Heart left ventricle (tissue), 16 donors: ENCODE measurements at regions not wholly inside any gene's neighbourhood (a gene's known extent, or its start where the extent isn't known, plus 50 kb on each side); places are given as distances from the start of the nearest gene placed in this dataset.

Source experiments
- ATAC-seq, 4 donors: fragments of 200-7000 bp; cut with Tn5 transposase; one replicate each; pipeline ENCODE4 v1.9.1; 2020 to 2022; ENCODE audit warnings: moderate library complexity in 4 of 4, mild to moderate bottlenecking in 3 of 4, moderate number of reproducible peaks in 1 of 4
- DNase-seq, 5 donors: peaks; one replicate each; pipeline ENCODE4 v3.0.0-alpha.2; 2020
- H3K27ac ChIP-seq, 12 donors: fragments of 200-600 bp; sonication (generic) in 4 of 12; one replicate each; pipeline versions ENCODE4 v1.5.0 to v1.8.0; 2016 to 2022; ENCODE audit warnings: mild to moderate bottlenecking in 2 of 12
- H3K27me3 ChIP-seq, 9 donors: fragments of 200-600 bp; sonication (generic) in 2 of 9; one replicate each; pipeline versions ENCODE4 v1.5.1 to v1.8.0; 2016 to 2022; ENCODE audit warnings: mild to moderate bottlenecking in 3 of 9
- H3K36me3 ChIP-seq, 9 donors: fragments of 200-600 bp; sonication (generic) in 2 of 9; one replicate each; pipeline versions ENCODE4 v1.5.0 to v1.8.0; 2018 to 2022; ENCODE audit warnings: mild to moderate bottlenecking in 2 of 9
- H3K4me1 ChIP-seq, 12 donors: fragments of 200-600 bp; sonication (generic) in 4 of 12; one replicate each; pipeline versions ENCODE4 v1.5.0 to v1.8.0; 2016 to 2022; ENCODE audit warnings: mild to moderate bottlenecking in 3 of 12
- H3K4me3 ChIP-seq, 12 donors: fragments of 200-600 bp; sonication (generic) in 4 of 12; one replicate each; pipeline versions ENCODE4 v1.5.0 to v1.8.0; 2017 to 2022; ENCODE audit warnings: mild to moderate bottlenecking in 9 of 12, moderate library complexity in 4 of 12
- H3K9me3 ChIP-seq, 12 donors: fragments of 200-600 bp; sonication (generic) in 4 of 12; one replicate each; pipeline versions ENCODE4 v1.5.0 to v1.8.0; 2016 to 2022; ENCODE audit warnings: mild to moderate bottlenecking in 1 of 12
- POLR2A ChIP-seq, 2 donors: fragments of 450-650 bp; IDR thresholded peaks; one replicate each; pipeline ENCODE4 v1.6.1; 2017; ENCODE audit warnings: antibody characterized with exemption in 2 of 2, mild to moderate bottlenecking in 2 of 2, moderate library complexity in 2 of 2
- WGBS, 4 donors: extraction: QIAGEN DNeasy Blood & Tissue Kit in 2 of 4; methylation state at CpG; one replicate each; pipeline versions ENCODE4 v1.1.5 to v1.1.7; 2013 to 2018; 5-methylcytosine and 5-hydroxymethylcytosine counted together
- intact Hi-C, 10 donors: fragments of 100-400 bp; cut with DNase I; formaldehyde crosslinking; loops; one replicate each; pipeline versions ENCODE4 v1.11.1 to v1.14.2; 2022
- TF ChIP-seq, protein P1 (sequence below), 12 donors: fragments of 200-600 bp; sonication (generic) in 4 of 12; IDR thresholded peaks; one replicate each; pipeline versions ENCODE4 v1.5.0 to v1.8.0; 2018 to 2022; ENCODE audit warnings: antibody characterized with exemption in 12 of 12, mild to moderate bottlenecking in 5 of 12
- donor health status: ischemic (EF 13 %, LVEDD 7.1; RV severe dilation, severe dysfunction).
- donor health status: healthy with polysubstance abuse.
- donor health status: DM: no; HTN: yes; CAD: no.
- donor health status: DM: no; HTN: no; CAD: no.
- donor health status: ischemic (EF 25% LVEDD 6.9; RV normal size, moderate dysfunction).
- donor health status: ischemic (EF 25% LVEDD 5.7; RV mildly dilated, moderate dysfunction).
- donor health status: healthy.
- donor health status: DM: yes; HTN: yes; CAD: no.
- donor health status: ischemic (EF 35%, LVEDD 5.7; RV mildly dilated, moderate dysfunction).
- donor health status: nonischemic (EF 11% LVEDD 7.7; RV severe dilation, severe dysfunction).
- donor health status: DM: yes; HTN: yes; CAD: no.
- donor health status: PGD.
- donor health status: ischemic (EF 29% LVEDD 5.4; RV normal size, mild dysfunction).
- donor health status: nonischemic (EF 23%, LVEDD 6.1; RV moderate dilation, normal function).

DNA sequence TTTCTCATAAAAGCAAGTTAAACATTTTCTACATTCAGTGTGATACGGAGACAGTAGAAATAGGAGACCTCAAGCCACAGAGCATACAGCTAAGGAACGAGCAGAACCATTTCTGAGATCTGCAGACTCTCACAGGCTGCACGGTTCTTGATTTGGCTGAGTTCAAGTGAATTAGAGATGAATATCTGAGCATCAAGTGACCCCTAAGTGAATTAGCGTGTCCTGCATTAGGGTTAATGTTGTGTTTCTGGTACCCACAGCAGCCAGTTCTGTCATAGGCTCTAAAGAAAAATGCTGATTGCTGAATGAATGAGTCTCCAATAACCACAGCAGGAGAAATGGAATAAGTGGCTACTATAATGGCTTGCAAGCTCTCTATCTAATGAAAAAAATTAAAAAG, 265.9 kb upstream of the SYT4 start:
- no peaks in the 10 kb centered on the region for H3K9me3 ChIP-seq
- 71 to 79% (median 76%) methylated on average over 4 of the region's 4 CpGs for WGBS, 4 donors
- no peak for DNase-seq
- intact Hi-C loops = no loop called here
- no peaks in the 10 kb centered on the region for H3K4me1 ChIP-seq
- no peak for ATAC-seq
- no peak overlapping the region for H3K4me3 ChIP-seq
- no peak overlapping the region for H3K27ac ChIP-seq
- H3K27me3 ChIP-seq = peaks cover 0 to 6% (median 0%) of the 10 kb centered on the region in 9 donors
- no peaks in the 10 kb centered on the region for H3K36me3 ChIP-seq
- TF ChIP-seq, protein P1, sequence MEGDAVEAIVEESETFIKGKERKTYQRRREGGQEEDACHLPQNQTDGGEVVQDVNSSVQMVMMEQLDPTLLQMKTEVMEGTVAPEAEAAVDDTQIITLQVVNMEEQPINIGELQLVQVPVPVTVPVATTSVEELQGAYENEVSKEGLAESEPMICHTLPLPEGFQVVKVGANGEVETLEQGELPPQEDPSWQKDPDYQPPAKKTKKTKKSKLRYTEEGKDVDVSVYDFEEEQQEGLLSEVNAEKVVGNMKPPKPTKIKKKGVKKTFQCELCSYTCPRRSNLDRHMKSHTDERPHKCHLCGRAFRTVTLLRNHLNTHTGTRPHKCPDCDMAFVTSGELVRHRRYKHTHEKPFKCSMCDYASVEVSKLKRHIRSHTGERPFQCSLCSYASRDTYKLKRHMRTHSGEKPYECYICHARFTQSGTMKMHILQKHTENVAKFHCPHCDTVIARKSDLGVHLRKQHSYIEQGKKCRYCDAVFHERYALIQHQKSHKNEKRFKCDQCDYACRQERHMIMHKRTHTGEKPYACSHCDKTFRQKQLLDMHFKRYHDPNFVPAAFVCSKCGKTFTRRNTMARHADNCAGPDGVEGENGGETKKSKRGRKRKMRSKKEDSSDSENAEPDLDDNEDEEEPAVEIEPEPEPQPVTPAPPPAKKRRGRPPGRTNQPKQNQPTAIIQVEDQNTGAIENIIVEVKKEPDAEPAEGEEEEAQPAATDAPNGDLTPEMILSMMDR (IDR thresholded peaks at IDR 0.05) = no peak
- TF ChIP-seq POLR2A (IDR thresholded peaks at IDR 0.05) = no peak

- intact Hi-C loops = no loop called here
- Histone ChIP-seq H3K4me1 (no peaks in the 10 kb centered on the region), H3K27ac (no peak overlapping the region), H3K36me3 (no peaks in the 10 kb centered on the region), H3K27me3 (no peaks in the 10 kb centered on the region), H3K9me3 (peaks cover 0 to 8% (median 0%) of the 10 kb centered on the region in 12 donors), H3K4me3 (no peak overlapping the region)
- 9 to 20% (median 15%) methylated on average over 1 of the region's 1 CpG for WGBS, 4 donors
- no peak for ATAC-seq
- no peak for DNase-seq
- no peak for TF ChIP-seq POLR2A (IDR thresholded peaks at IDR 0.05)
- TF ChIP-seq, protein P1 (IDR thresholded peaks at IDR 0.05) = no peak
These were observed 270.2 kb upstream of the SYT4 start for GRCh38 chr18:43547456-43547855.

- Histone ChIP-seq H3K27me3 (no peaks in the 10 kb centered on the region), H3K4me1 (peaks cover 0 to 3% (median 0%) of the 10 kb centered on the region in 12 donors), H3K36me3 (no peaks in the 10 kb centered on the region), H3K27ac (no peak overlapping the region), H3K9me3 (peaks cover 0 to 6% (median 0%) of the 10 kb centered on the region in 12 donors), H3K4me3 (no peak overlapping the region)
- no peak for TF ChIP-seq POLR2A (IDR thresholded peaks at IDR 0.05)
- TF ChIP-seq, protein P1 (IDR thresholded peaks at IDR 0.05) = no peak
- intact Hi-C loops = no loop called here
- no peak for ATAC-seq
- no peak for DNase-seq
- 79 to 94% (median 87%) methylated on average over 2 to 3 of the region's 3 CpGs for WGBS, 4 donors
These were observed 282.2 kb upstream of the SYT4 start for GRCh38 chr18:43559507-43559906.

DNA sequence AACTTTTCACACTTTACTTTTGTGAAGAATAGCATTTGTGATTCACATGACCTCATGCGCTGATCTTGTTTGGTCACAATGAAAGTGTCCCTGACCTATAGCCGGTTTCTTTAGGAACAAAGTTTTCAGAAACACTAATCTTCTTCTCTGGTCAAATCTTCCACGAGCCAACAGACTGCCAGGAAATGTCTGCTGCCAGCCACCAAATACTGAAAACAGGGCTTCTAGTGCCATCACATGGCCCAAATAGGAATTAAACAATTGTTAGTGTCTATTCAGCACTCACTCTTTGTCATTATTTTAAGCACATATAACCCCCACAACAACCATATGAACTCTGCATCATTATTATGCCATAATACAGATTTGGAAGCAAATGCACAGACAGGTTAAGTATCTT, 286.5 kb upstream of the SYT4 start:
- TF ChIP-seq POLR2A (IDR thresholded peaks at IDR 0.05) = no peak
- TF ChIP-seq, protein P1 (IDR thresholded peaks at IDR 0.05) = peak; percentile 13 to 58 (median 45)
- intact Hi-C loops = loop anchor here in 9 of 10 donors (5.0 to 10.0 kb wide), 6 partner anchors 969 to 1511 kb away; no protein-coding TSS in a partner anchor
- H3K36me3 ChIP-seq = no peaks in the 10 kb centered on the region
- no peaks in the 10 kb centered on the region for H3K9me3 ChIP-seq
- no peaks in the 10 kb centered on the region for H3K27me3 ChIP-seq
- no peak for DNase-seq
- ATAC-seq = peak in 3 of 4 donors; percentile 61 to 66 (median 65)
- no peak overlapping the region for H3K4me3 ChIP-seq
- peaks cover 0 to 3% (median 0%) of the 10 kb centered on the region in 12 donors for H3K4me1 ChIP-seq
- no peak overlapping the region for H3K27ac ChIP-seq
- 23 to 31% (median 26%) methylated on average over 3 of the region's 3 CpGs for WGBS, 4 donors
